ENCODE measurements at regions not wholly inside any gene's neighbourhood (a gene's known extent, or its start where the extent isn't known, plus 50 kb on each side); places are given as distances from the start of the nearest gene placed in this dataset.

GRCh38 chr4:123889507-123889906 is 492.9 kb downstream of the SPRY1 start:
- TF ChIP-seq EZH2 (IDR thresholded peaks at IDR 0.05; ENCODE audit: insufficient read depth, poor library complexity, severe bottlenecking) (no peak), EZH2phosphoT487 (IDR thresholded peaks at IDR 0.05; ENCODE audit: insufficient read depth, low read depth) (no peak)
